D721Med (cell line): ENCODE measurements at regions not wholly inside any gene's neighbourhood (a gene's known extent, or its start where the extent isn't known, plus 50 kb on each side); places are given as distances from the start of the nearest gene placed in this dataset.
A peak's percentile ranks its signal among the peaks of the same experiment; 100 is the strongest.

ENCODE experiments used
- DNase-seq: peaks from one replicate; pipeline ENCODE4 v3.0.0; 2011; ENCODE audit warnings: low spot score; ENCODE audit not compliant: insufficient read length
- FAIRE-seq: peaks from 2 replicates; lab custom pipeline; 2011; peaks lifted over from hg19 to GRCh38; lab: Jason Lieb, UNC
- CTCF ChIP-seq: IDR thresholded peaks from 2 replicates; pipeline ENCODE4 v1.5.1; 2012; ENCODE audit warnings: mild to moderate bottlenecking, control low read depth; ENCODE audit not compliant: insufficient read depth; ENCODE audit errors: missing control alignments

DNA sequence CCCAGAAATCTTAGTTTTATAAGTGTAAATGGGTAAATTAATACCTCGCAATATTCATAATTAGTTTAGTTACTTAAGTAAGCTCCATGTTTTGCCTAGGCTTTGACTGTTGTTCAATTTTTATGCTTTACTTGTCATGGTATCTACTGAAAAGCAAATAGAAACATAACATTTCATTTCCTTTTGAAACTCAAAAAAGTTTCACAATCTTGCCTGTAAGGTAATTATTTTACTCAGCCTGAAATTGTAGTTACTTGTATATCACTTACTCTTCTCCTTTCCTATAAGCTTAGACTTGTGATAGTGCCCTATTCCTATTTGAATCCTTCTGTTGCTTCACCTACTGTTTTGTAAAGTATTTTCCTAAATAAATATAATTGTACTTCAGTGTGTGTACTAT, 914.4 kb upstream of the COX7C start:
- DNase-seq: no peak
- FAIRE-seq: peak; percentile 25
- TF ChIP-seq CTCF: no peak

DNA sequence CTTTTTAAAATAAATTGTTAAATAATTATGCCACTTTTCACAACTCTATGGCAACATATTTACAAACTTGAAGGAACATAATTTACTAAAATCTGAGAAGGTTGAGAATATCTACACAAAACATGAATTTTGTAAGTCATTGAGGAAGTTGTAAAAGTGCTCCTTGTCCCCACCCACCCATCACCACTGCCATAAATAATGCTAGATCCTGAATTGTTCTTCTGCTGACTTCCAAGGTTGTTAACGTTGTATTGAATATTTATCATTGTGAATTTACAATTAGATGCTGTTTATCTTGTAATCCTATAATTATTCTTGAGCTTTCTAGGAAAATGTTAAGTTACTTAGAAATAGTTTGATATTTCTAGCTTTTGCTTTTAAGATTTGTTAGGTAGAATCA, 908.0 kb upstream of the COX7C start:
- no peak for FAIRE-seq
- no peak for DNase-seq
- no peak for TF ChIP-seq CTCF

GRCh38 chr5:85716344-85717202, 901.2 kb upstream of the COX7C start:
- no peak for DNase-seq
- FAIRE-seq: no peak
- no peak for TF ChIP-seq CTCF

- FAIRE-seq: no peak
Observed at GRCh38 chr5:85717203-85717563, 900.6 kb upstream of the COX7C start.

GRCh38 chr5:85732185-85732584, 885.6 kb upstream of the COX7C start:
- no peak for TF ChIP-seq CTCF
- FAIRE-seq (no peak), DNase-seq (no peak)

More at GRCh38 chr5:85717203-85717563, 900.6 kb upstream of the COX7C start:
- DNase-seq: no peak
- TF ChIP-seq CTCF: no peak

GRCh38 chr5:85741972-85742371, 875.8 kb upstream of the COX7C start:
- no peak for FAIRE-seq
- no peak for DNase-seq
- no peak for TF ChIP-seq CTCF

GRCh38 chr5:85760519-85760918, 857.2 kb upstream of the COX7C start:
- no peak for DNase-seq
- FAIRE-seq: no peak
- no peak for TF ChIP-seq CTCF
